ENCODE measurements at regions not wholly inside any gene's neighbourhood (a gene's known extent, or its start where the extent isn't known, plus 50 kb on each side); places are given as distances from the start of the nearest gene placed in this dataset.

GRCh38 chr12:127179176-127179575 lies 1087.8 kb upstream of the TMEM132C start:
- DNase-seq (ENCODE audit: low read depth in 2 of 2) = no peak

DNA sequence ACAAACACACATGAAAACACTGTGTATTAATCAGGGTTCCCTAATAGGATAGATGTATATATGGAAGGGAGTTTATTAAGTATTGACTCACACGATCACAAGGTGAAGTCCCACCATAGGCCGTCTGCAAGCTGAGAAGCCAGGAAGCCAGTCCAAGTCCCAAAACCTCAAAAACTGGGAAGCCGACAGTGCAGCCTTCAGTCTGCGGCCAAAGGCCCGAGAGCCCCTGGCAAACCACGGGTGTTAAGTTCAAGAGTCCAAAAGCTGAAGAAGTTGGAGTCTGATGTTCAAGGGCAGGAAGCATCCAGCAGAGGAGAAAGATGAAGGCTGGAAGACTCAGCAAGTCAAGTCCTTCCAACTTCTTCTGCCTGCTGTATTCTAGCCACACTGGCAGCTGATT lies 1085.0 kb upstream of the TMEM132C start:
- no peak for DNase-seq (ENCODE audit: low read depth in 2 of 2)

- DNase-seq (ENCODE audit: low read depth in 2 of 2) = no peak
Observed at GRCh38 chr12:127189992-127190391, 1077.0 kb upstream of the TMEM132C start.

DNA sequence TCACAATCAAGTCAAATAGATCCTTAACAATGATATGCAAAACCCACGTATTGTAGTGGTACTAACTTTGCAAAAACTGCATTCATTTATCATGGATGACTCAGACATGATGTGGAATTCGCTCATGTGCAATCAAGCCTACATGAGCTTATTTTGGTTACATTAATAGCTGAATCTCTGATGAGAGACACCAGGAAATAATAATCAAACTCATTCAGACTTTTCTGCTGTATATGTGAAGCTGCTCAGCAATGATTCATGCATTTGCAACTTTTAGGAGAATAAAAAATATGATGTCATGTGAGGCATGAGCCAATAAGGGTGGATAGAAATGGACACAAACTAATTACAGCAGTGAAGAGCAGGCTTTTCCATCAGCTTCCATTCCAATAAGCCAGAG lies 1075.8 kb upstream of the TMEM132C start:
- no peak for DNase-seq (ENCODE audit: low read depth in 2 of 2)

- no peak for DNase-seq (ENCODE audit: low read depth in 2 of 2)
Observed at GRCh38 chr12:127192391-127192790, 1074.6 kb upstream of the TMEM132C start.

- DNase-seq (ENCODE audit: low read depth in 2 of 2) = no peak
Observed at GRCh38 chr12:127193341-127193740, 1073.6 kb upstream of the TMEM132C start.

GRCh38 chr12:127194176-127194575 lies 1072.8 kb upstream of the TMEM132C start:
- DNase-seq (ENCODE audit: low read depth in 2 of 2) = no peak

GRCh38 chr12:127205781-127206555 lies 1061.0 kb upstream of the TMEM132C start:
- no peak for DNase-seq (ENCODE audit: low read depth in 2 of 2)

DNA sequence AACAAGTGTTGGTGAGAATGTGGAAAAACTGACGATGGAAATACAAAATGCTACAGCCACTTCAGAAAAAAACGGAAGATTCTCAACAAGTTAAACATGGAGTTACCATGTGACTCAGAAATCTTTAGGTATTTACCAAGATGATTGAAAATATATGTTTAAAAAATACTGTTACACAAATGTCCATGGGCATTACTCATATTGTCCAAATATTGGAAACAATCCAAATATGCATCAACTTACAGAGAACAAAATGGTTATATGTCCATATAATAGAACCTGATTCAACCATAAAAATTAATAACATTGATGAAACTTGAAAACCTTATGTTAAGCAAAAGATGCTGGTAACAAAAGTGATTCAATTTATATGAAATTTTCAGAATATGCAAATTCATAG lies 1057.7 kb upstream of the TMEM132C start:
- no peak for DNase-seq (ENCODE audit: low read depth in 2 of 2)

DNA sequence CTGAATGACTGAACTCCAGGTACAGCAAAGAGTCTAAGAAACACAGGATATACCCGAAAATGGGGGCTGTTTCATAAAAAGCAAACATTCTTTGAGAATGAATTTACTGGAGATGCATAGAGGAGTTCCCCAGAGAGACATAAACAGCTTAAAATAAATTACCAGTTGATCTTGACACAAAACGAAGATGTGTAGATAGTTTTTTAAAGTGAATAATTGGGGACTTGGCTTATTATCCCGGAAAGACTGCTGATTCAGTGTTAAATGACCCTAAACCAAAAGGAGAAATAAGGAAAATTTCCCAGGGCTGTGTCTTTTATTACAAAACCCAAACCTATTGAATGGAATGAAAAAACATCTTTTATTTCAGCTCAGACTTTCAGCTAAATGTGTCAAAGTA lies 1052.8 kb upstream of the TMEM132C start:
- DNase-seq (ENCODE audit: low read depth in 2 of 2) = no peak

DNA sequence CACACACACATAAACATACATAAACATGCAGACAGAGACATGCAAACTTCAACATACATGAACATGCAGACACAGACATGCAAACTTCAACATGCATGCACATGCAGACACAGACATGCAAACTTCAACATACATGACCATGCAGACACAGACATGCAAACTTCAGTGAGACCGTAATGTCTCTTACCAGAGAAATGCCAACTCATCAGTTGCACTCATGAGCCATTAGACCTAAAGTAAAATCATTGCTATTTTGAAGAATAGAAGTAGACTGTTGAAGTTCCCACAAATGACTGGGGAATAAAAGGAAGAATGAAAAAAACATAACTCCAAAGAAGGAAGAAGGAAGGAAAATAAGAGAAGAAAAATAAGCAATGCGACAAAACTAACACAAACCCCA lies 1044.0 kb upstream of the TMEM132C start:
- no peak for DNase-seq (ENCODE audit: low read depth in 2 of 2)

DNA sequence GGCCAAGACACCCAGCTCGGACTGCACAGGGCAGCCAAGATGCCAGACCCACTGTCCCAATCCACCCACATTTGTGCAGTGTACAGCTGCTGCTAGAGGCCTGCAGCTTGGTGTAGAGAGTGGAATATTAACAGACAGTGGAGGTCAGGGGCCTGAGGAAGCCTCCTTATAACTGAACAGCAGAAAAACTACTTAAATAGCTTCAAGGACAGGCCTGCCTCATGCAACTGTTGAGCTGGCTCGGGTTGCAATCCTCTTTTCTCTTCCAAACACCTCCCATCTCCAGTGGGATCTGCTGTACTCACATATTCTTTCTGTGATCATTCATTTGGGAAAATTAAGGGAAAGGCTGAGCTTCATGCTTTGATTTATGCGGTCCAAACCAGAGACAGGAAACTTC lies 1043.2 kb upstream of the TMEM132C start:
- DNase-seq (ENCODE audit: low read depth in 2 of 2) = no peak

GRCh38 chr12:127230843-127231260 lies 1036.1 kb upstream of the TMEM132C start:
- no peak for DNase-seq (ENCODE audit: low read depth in 2 of 2)

DNA sequence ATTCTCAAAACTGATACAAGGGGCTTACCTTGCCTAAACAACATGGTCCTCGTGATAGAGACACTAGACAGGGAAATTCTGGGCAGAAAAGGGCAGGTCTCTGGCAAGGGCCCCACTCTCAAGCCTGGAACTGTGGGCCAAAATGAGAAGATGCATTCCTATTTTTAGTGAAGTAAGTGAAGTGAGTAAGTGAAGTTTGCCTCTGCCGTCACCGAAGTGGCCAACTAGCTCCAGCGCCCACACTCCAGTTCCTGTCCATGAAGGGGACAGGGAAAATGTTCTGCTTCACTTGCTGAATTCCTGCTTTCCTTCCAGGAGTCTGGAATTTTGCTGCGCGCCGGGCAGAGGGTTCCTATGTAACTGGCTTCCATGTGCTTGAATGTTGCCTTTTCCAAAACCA lies 1035.6 kb upstream of the TMEM132C start:
- no peak for DNase-seq (ENCODE audit: low read depth in 2 of 2)

GRCh38 chr12:127233016-127233415 lies 1034.0 kb upstream of the TMEM132C start:
- DNase-seq (ENCODE audit: low read depth in 2 of 2) = no peak

DNA sequence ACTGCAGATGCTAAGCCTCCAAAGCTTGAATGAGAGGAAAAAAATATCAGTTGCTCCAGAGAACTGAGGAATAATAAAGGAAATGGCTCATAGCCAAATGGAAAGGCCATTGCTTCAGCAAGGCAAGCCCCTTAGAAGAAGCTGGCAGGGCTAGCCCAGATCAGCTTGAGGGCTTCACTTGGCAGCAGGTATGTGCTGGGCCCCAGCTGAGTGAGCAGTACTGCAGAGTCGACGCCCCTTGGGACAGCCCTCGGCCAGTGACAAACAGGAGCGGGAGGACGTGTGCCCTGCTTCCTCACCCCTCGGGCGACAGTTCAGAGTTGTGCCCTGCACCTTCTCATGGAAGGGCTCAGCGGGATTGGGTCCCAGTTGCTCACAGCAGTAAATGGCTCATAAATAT lies 1031.2 kb upstream of the TMEM132C start:
- DNase-seq (ENCODE audit: low read depth in 2 of 2) = no peak

- DNase-seq (ENCODE audit: low read depth in 2 of 2) = no peak
Observed at GRCh38 chr12:127236491-127236890, 1030.5 kb upstream of the TMEM132C start.

GRCh38 chr12:127237151-127237550 lies 1029.8 kb upstream of the TMEM132C start:
- no peak for DNase-seq (ENCODE audit: low read depth in 2 of 2)

DNA sequence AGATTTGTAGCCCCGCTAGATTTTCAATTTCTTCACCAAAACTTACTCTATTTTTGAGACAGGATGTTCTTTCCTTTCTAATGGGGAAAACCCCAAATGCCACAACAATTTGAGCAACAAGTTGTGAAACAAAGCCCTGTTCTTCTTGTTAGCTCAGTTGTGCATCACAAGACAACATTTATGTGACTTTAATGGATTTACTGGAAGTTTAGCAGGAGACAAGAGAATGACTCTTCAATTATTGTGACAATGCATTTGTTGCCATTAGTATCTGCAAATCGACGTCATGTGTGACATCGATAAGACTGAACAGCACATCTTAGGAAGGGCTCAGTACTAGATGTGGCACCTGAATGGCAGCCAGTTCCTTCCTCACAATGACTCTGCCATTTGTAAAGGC lies 1028.9 kb upstream of the TMEM132C start:
- DNase-seq (ENCODE audit: low read depth in 2 of 2) = no peak

GRCh38 chr12:127239781-127240180 lies 1027.2 kb upstream of the TMEM132C start:
- no peak for DNase-seq (ENCODE audit: low read depth in 2 of 2)

GRCh38 chr12:127240249-127240929 lies 1026.6 kb upstream of the TMEM132C start:
- DNase-seq (ENCODE audit: low read depth in 2 of 2) = no peak

- no peak for DNase-seq (ENCODE audit: low read depth in 2 of 2)
Observed at GRCh38 chr12:127241072-127241817, 1025.7 kb upstream of the TMEM132C start.

GRCh38 chr12:127245009-127245408 lies 1022.0 kb upstream of the TMEM132C start:
- DNase-seq (ENCODE audit: low read depth in 2 of 2) = no peak
